Muscle of leg (tissue), 3 donors: ENCODE measurements at regions not wholly inside any gene's neighbourhood (a gene's known extent, or its start where the extent isn't known, plus 50 kb on each side); places are given as distances from the start of the nearest gene placed in this dataset.
A peak's percentile ranks its signal among the peaks of the same experiment; 100 is the strongest.

Experiments used
- DNase-seq: peaks from one replicate; pipeline ENCODE4 v3.0.0; 2013
- H3K27ac ChIP-seq: one replicate; pipeline ENCODE4 v1.5.1; 2013; ENCODE audit warnings: mild to moderate bottlenecking, low read length, control low read depth
- H3K27me3 ChIP-seq: one replicate; pipeline ENCODE4 v1.6.1; 2013; ENCODE audit warnings: low read length; ENCODE audit not compliant: control insufficient read depth, insufficient read depth
- H3K36me3 ChIP-seq: one replicate; pipeline ENCODE4 v1.6.1; 2013; ENCODE audit warnings: low read length; ENCODE audit not compliant: control insufficient read depth, insufficient read depth
- H3K4me1 ChIP-seq: one replicate; pipeline ENCODE4 v1.6.1; 2013; ENCODE audit warnings: low read length; ENCODE audit not compliant: control insufficient read depth, insufficient read depth
- H3K4me3 ChIP-seq: one replicate; pipeline ENCODE4 v1.5.1; 2013; ENCODE audit warnings: low read length, control low read depth
- H3K9me3 ChIP-seq: replicated peaks from 2 replicates; pipeline ENCODE4 v1.6.1; 2013; ENCODE audit warnings: low read depth, low read length; ENCODE audit not compliant: control insufficient read depth
- WGBS: methylation state at CpG from one replicate; pipeline ENCODE4 v1.1.5; 2013; ENCODE audit warnings: missing lambda C conversion rate; ENCODE audit not compliant: insufficient coverage; 5-methylcytosine and 5-hydroxymethylcytosine counted together

DNA sequence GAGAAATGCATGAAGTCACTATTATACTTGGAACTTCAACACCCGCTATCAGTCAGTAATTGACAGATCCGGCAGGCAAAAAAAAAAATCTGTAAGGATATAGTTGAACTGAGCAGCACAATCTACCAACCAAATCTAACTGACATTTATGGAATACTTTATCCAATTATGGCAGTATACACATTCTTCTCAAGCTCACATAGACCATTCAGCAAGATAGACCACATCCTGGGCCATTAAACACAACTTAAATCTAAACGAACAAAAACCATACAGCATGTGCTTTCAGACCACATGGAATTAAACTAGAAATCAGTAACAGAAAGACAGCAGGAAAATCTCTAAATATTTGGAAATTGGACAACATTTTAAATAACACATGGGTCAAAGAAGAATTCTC lies 112.7 kb downstream of the MPP7 start:
- no peak for DNase-seq
- Histone ChIP-seq H3K4me1 (no peaks in the 10 kb centered on the region), H3K27ac (no peak overlapping the region), H3K36me3 (no peaks in the 10 kb centered on the region), H3K27me3 (no peaks in the 10 kb centered on the region), H3K9me3 (no peaks in the 10 kb centered on the region), H3K4me3 (no peak overlapping the region)
- no CpG with 5 or more reads among the region's 3 CpGs for WGBS

- Histone ChIP-seq H3K27me3 (no peaks in the 10 kb centered on the region), H3K36me3 (no peaks in the 10 kb centered on the region), H3K9me3 (no peaks in the 10 kb centered on the region), H3K4me3 (no peak overlapping the region), H3K4me1 (no peaks in the 10 kb centered on the region), H3K27ac (no peak overlapping the region)
- no peak for DNase-seq
- no CpG with 5 or more reads among the region's 3 CpGs for WGBS
Measured at GRCh38 chr10:28188526-28188925, 114.3 kb downstream of the MPP7 start.

- Histone ChIP-seq H3K4me1 (no peaks in the 10 kb centered on the region), H3K27me3 (no peaks in the 10 kb centered on the region), H3K36me3 (no peaks in the 10 kb centered on the region), H3K27ac (no peak overlapping the region), H3K9me3 (no peaks in the 10 kb centered on the region), H3K4me3 (no peak overlapping the region)
- DNase-seq, result no peak
- 76% methylated on average over 4 of the region's 10 CpGs for WGBS
Measured at GRCh38 chr10:28186887-28187578, 115.8 kb downstream of the MPP7 start.

DNA sequence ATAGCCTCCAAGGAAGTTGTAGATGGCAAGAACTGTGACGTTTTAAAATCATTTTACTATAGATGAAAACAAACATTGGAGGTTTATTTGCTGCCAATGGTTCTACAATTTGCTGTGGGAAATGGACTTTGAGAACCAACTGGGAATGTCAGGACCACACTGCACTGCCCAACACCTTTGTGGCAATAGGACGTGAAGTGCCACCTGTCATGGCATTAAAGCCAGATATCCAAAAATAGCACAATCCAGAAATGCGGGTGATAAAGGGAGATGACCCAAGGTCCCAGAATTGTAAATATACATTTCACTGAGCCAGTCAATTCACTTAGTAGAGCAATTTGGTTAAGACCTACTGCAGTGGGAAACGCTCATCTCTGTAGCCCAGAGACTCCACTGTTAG lies 116.4 kb downstream of the MPP7 start:
- H3K9me3 ChIP-seq, result no peaks in the 10 kb centered on the region
- no peaks in the 10 kb centered on the region for H3K4me1 ChIP-seq
- no CpG with 5 or more reads among the region's 4 CpGs for WGBS

DNA sequence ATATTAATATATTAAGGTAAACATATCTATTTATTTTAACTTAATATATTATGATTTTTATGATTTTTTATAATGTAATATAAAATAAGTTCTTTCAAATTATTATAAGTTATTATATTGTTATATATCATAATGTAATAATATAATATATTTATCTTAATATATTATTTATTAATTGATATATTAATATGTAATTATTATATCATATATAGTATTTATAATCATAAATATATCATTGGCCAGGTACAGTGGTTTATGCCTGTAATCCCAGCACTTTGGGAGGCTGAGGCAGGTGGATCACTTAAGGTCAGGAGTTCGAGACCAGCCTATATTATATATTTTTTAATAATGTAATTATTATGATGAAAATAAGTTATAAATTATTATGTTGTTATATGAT lies 118.1 kb downstream of the MPP7 start:
- H3K4me3 ChIP-seq, result no peak overlapping the region
- no peaks in the 10 kb centered on the region for H3K4me1 ChIP-seq
- no peaks in the 10 kb centered on the region for H3K27me3 ChIP-seq
- DNase-seq, result no peak
- H3K36me3 ChIP-seq, result no peaks in the 10 kb centered on the region
- no CpG with 5 or more reads among the region's 1 CpG for WGBS
- H3K9me3 ChIP-seq, result no peaks in the 10 kb centered on the region
- no peak overlapping the region for H3K27ac ChIP-seq

More for the DNA sequence above, 116.4 kb downstream of the MPP7 start:
- Histone ChIP-seq H3K27me3 (no peaks in the 10 kb centered on the region), H3K27ac (no peak overlapping the region), H3K4me3 (no peak overlapping the region), H3K36me3 (no peaks in the 10 kb centered on the region)
- no peak for DNase-seq

GRCh38 chr10:28181478-28182096 lies 121.3 kb downstream of the MPP7 start:
- DNase-seq, result no peak
- Histone ChIP-seq H3K4me1 (no peaks in the 10 kb centered on the region), H3K4me3 (no peak overlapping the region), H3K9me3 (no peaks in the 10 kb centered on the region), H3K36me3 (no peaks in the 10 kb centered on the region), H3K27me3 (no peaks in the 10 kb centered on the region), H3K27ac (no peak overlapping the region)
- WGBS, result no CpG with 5 or more reads among the region's 7 CpGs

GRCh38 chr10:28180654-28181053 lies 122.2 kb downstream of the MPP7 start:
- no peaks in the 10 kb centered on the region for H3K4me1 ChIP-seq

DNA sequence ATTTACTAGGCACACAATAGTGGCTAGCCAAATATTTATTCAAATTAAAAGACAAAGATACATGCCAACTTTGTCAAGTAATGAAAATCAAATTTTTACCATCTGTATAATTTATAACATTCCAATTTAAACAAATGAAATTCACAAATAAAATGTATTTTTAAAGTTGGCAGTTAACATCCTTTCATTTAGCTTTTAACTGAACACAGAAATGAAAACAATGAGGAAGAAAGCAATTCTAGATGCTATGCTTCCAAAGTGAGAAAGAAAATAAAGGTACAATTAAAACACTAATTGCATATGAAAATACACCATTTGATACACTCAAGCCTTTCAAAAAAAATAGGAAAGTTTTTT lies 123.1 kb downstream of the MPP7 start:
- no peak for DNase-seq
- Histone ChIP-seq H3K27ac (no peak overlapping the region), H3K36me3 (no peaks in the 10 kb centered on the region), H3K27me3 (no peaks in the 10 kb centered on the region), H3K9me3 (no peaks in the 10 kb centered on the region), H3K4me1 (no peaks in the 10 kb centered on the region), H3K4me3 (no peak overlapping the region)

More at GRCh38 chr10:28180654-28181053, 122.2 kb downstream of the MPP7 start:
- WGBS, result no CpG with 5 or more reads among the region's 4 CpGs
- no peak for DNase-seq
- no peaks in the 10 kb centered on the region for H3K27me3 ChIP-seq
- H3K36me3 ChIP-seq, result no peaks in the 10 kb centered on the region
- no peak overlapping the region for H3K4me3 ChIP-seq
- no peaks in the 10 kb centered on the region for H3K9me3 ChIP-seq
- no peak overlapping the region for H3K27ac ChIP-seq

DNA sequence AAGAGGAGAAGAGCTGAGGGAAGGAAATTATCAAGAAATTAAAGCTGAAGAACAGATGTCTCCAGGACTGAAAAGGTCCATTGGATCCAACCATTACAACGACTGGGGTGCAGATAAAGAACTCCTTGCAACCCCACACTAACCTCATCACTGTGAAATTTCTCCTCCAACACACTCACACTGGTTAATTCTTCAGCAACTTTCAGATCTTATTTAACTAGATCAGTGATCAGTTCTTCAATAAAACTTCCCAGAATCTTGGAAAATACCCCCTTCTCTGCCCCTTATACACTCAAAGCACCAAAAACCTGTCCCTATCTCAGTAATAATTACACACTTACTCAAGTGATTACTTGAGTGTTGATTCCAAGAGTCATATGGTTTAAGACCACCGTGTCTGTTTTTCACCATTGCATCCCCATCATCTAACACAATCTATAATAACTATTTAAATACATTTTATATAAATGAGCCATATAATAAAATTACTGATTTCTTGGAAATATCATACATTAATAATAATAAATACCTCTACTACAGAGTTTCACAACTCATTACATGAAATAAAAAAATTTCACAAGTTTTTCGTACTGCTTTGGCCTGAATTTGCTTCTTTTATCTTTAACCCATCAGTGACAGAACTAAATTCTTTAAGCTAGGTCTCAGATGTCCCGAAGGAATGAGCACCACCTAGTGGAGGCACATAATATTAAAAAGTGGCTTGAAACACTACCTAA lies 123.7 kb downstream of the MPP7 start:
- Histone ChIP-seq H3K4me1 (no peaks in the 10 kb centered on the region), H3K27me3 (no peaks in the 10 kb centered on the region), H3K9me3 (no peaks in the 10 kb centered on the region), H3K27ac (no peak overlapping the region), H3K4me3 (no peak overlapping the region), H3K36me3 (no peaks in the 10 kb centered on the region)
- peak; percentile 72 for DNase-seq
- WGBS, result 70% methylated on average over 1 of the region's 4 CpGs

DNA sequence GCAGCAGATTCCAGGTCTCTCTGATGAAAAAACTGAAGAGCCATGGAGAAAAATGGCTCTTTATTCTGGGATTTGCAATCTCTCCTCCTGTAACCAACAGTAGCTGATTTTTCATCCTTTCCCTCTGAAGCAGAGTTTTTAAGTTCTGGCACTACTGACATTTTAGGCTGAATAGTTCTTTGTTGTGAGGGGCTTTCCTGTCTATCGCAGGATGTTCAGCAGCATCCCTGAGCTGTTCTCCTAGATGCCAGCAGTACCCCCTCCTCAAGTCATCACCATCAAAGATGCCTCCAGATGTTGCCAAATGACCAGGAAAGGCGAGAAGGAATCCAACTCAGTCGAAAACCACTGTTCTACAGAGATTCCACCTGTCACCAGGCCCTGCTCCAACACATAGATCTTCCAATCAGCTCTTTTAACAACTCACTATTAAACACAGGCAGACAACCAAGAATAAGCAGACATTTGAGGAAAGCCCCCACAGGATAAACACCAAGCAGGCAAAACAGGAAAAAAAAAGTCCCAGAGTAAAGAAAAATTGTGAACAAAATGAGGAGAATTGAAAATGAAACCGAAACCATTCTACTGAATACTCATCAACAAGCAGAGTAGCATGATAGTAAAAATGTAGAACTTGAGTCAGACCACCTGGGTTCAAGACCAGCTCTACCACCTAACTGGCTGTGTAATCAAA lies 124.8 kb downstream of the MPP7 start:
- Histone ChIP-seq H3K27me3 (no peaks in the 10 kb centered on the region), H3K27ac (no peak overlapping the region), H3K4me1 (no peaks in the 10 kb centered on the region), H3K9me3 (no peaks in the 10 kb centered on the region), H3K36me3 (no peaks in the 10 kb centered on the region), H3K4me3 (no peak overlapping the region)
- DNase-seq, result no peak
- 27% methylated on average over 2 of the region's 4 CpGs for WGBS
